ENCODE measurements at regions not wholly inside any gene's neighbourhood (a gene's known extent, or its start where the extent isn't known, plus 50 kb on each side); places are given as distances from the start of the nearest gene placed in this dataset.

DNA sequence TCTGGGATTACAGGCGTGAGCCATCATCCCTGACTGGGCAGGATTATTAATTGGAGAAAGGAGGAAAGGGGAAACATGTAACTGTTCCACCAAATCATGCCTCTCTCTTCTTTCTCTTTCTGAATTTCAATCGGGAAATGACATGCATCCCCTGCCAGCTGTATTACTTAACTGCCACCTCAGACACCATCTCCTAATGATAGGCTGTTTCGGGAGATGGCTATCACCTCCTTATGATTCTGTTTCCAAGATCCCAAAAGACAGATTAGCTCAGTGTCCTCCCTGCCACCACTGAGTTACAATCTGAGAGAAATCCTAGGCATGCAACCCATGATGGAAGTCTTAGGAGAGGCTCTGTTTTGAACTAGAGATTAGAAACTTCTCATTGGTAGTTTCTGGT is 67.5 kb downstream of the MIS18A start:
- TF ChIP-seq, protein P1, sequence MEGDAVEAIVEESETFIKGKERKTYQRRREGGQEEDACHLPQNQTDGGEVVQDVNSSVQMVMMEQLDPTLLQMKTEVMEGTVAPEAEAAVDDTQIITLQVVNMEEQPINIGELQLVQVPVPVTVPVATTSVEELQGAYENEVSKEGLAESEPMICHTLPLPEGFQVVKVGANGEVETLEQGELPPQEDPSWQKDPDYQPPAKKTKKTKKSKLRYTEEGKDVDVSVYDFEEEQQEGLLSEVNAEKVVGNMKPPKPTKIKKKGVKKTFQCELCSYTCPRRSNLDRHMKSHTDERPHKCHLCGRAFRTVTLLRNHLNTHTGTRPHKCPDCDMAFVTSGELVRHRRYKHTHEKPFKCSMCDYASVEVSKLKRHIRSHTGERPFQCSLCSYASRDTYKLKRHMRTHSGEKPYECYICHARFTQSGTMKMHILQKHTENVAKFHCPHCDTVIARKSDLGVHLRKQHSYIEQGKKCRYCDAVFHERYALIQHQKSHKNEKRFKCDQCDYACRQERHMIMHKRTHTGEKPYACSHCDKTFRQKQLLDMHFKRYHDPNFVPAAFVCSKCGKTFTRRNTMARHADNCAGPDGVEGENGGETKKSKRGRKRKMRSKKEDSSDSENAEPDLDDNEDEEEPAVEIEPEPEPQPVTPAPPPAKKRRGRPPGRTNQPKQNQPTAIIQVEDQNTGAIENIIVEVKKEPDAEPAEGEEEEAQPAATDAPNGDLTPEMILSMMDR (IDR thresholded peaks at IDR 0.05; ENCODE audit: low read length) = no peak
- TF ChIP-seq EZH2phosphoT487 (IDR thresholded peaks at IDR 0.05; ENCODE audit: low read length) = no peak

All from MM.1S (cell line).